H1 (cell line): ENCODE measurements at regions not wholly inside any gene's neighbourhood (a gene's known extent, or its start where the extent isn't known, plus 50 kb on each side); places are given as distances from the start of the nearest gene placed in this dataset.

ENCODE experiments used
- CTCF ChIA-PET: fragments of 300-600 bp; sonication (Branson Sonifier 250); formaldehyde crosslinking; loops from one replicate; lab custom pipeline; 2021; ENCODE audit not compliant: partially characterized antibody; lab: Charles Lee
- POLR2A ChIA-PET: fragments of 300-600 bp; sonication (Branson Sonifier 250); formaldehyde crosslinking; loops from one replicate; lab custom pipeline; 2021; ENCODE audit warnings: inconsistent platforms; ENCODE audit not compliant: partially characterized antibody; lab: Charles Lee
- DNase-seq, 2 experiments: peaks; one replicate each; pipeline versions ENCODE4 v3.0.0 to v3.0.0-alpha.2; 2010 to 2022; ENCODE audit warnings: low spot score in 2 of 2, low read depth in 1 of 2, mixed read lengths in 1 of 2
- FAIRE-seq: peaks from 2 replicates; lab custom pipeline; 2011; peaks lifted over from hg19 to GRCh38; lab: Jason Lieb, UNC
- H2AFZ ChIP-seq: 2 replicates; pipeline ENCODE4 v1.8.1; 2012; ENCODE audit warnings: low read length, inconsistent platforms
- H2AK5ac ChIP-seq: 2 replicates; pipeline ENCODE4 v1.6.1; 2013; ENCODE audit warnings: low read depth, low read length
- H2BK120ac ChIP-seq: replicated peaks from 2 replicates; pipeline ENCODE3; 2013; ENCODE audit warnings: low read depth, low read length, inconsistent platforms
- H2BK12ac ChIP-seq: 2 replicates; pipeline ENCODE4 v1.6.1; 2013; ENCODE audit warnings: low read depth, low read length
- H2BK15ac ChIP-seq: 2 replicates; pipeline ENCODE4 v1.6.1; 2013; ENCODE audit warnings: low read length
- H2BK20ac ChIP-seq: 2 replicates; pipeline ENCODE4 v1.6.1; 2013; ENCODE audit warnings: low read length
- H2BK5ac ChIP-seq: 2 replicates; pipeline ENCODE4 v1.6.1; 2013; ENCODE audit warnings: low read depth, low read length
- H3K14ac ChIP-seq: 2 replicates; pipeline ENCODE4 v1.6.1; 2013; ENCODE audit warnings: inconsistent platforms; ENCODE audit not compliant: insufficient read length
- H3K18ac ChIP-seq: 2 replicates; pipeline ENCODE4 v1.6.1; 2013; ENCODE audit warnings: low read length; ENCODE audit errors: extremely low read depth
- H3K23ac ChIP-seq: 2 replicates; pipeline ENCODE4 v1.6.1; 2013; ENCODE audit warnings: inconsistent platforms; ENCODE audit not compliant: insufficient read length
- H3K23me2 ChIP-seq: 2 replicates; pipeline ENCODE4 v1.6.1; 2013; ENCODE audit warnings: low read depth, low read length
- H3K27ac ChIP-seq: 2 replicates; pipeline ENCODE4 v1.6.1; 2011; ENCODE audit warnings: low read depth, low read length, inconsistent platforms
- H3K27me3 ChIP-seq, 4 experiments: replicated peaks in 1 of 4; 1 replicate in 1 of 4; 2 replicates in 3 of 4; pipeline versions ENCODE4 v1.6.1 to v1.8.1; 2011 to 2013; ENCODE audit warnings: low read length in 3 of 4, mild to moderate bottlenecking in 3 of 4, inconsistent platforms in 2 of 4, mixed read lengths in 2 of 4, moderate library complexity in 1 of 4; ENCODE audit not compliant: control insufficient read depth in 3 of 4, insufficient read depth in 3 of 4; ENCODE audit errors: extremely low read depth in 1 of 4
- H3K36me3 ChIP-seq, 4 experiments: 2 replicates each; pipeline versions ENCODE4 v1.6.1 to v1.8.1; 2011 to 2013; ENCODE audit warnings: mild to moderate bottlenecking in 4 of 4, low read length in 3 of 4, moderate library complexity in 2 of 4, control low read depth in 1 of 4, inconsistent platforms in 1 of 4; ENCODE audit not compliant: insufficient read depth in 4 of 4, control insufficient read depth in 2 of 4
- H3K4ac ChIP-seq: replicated peaks from 2 replicates; pipeline ENCODE3; 2013; ENCODE audit warnings: low read length, low read depth, mixed read lengths, inconsistent platforms; ENCODE audit not compliant: insufficient read length
- H3K4me1 ChIP-seq, 4 experiments: replicated peaks in 1 of 4; 1 replicate in 1 of 4; 2 replicates in 3 of 4; pipeline versions ENCODE4 v1.6.1 to v1.8.1; 2011 to 2013; ENCODE audit warnings: low read length in 3 of 4, inconsistent platforms in 2 of 4, mixed read lengths in 1 of 4; ENCODE audit not compliant: insufficient read depth in 4 of 4, control insufficient read depth in 3 of 4
- H3K4me2 ChIP-seq, 2 experiments: 2 replicates each; pipeline versions ENCODE4 v1.6.1 to v1.8.1; 2011 to 2013; ENCODE audit warnings: low read depth in 2 of 2, low read length in 2 of 2, control low read depth in 1 of 2, inconsistent platforms in 1 of 2, mild to moderate bottlenecking in 1 of 2; ENCODE audit not compliant: insufficient read depth in 1 of 2
- H3K4me3 ChIP-seq, 4 experiments: fragments of 200-600, 300-600 bp in 1 of 4; sonication (generic), shearing (Covaris generic), sonication (Bioruptor Twin) in 1 of 4; 2 replicates each; pipeline versions ENCODE4 v1.5.1 to v1.8.1; 2011 to 2016; ENCODE audit warnings: low read length in 4 of 4, low read depth in 3 of 4, control low read depth in 2 of 4, inconsistent platforms in 2 of 4, mild to moderate bottlenecking in 2 of 4, mixed read lengths in 1 of 4, moderate library complexity in 1 of 4; ENCODE audit not compliant: insufficient read depth in 2 of 4; ENCODE audit errors: extremely low read depth in 1 of 4
- H3K56ac ChIP-seq: replicated peaks from 2 replicates; pipeline ENCODE3; 2013; ENCODE audit warnings: low read depth, mild to moderate bottlenecking, mixed read lengths, low read length, inconsistent platforms; ENCODE audit not compliant: insufficient read length
- H3K79me1 ChIP-seq: 2 replicates; pipeline ENCODE4 v1.6.1; 2013; ENCODE audit warnings: low read depth, low read length, control low read depth
- H3K79me2 ChIP-seq, 2 experiments: 2 replicates each; pipeline versions ENCODE4 v1.6.1 to v1.8.1; 2012 to 2013; ENCODE audit warnings: low read length in 2 of 2, mild to moderate bottlenecking in 2 of 2, inconsistent platforms in 1 of 2; ENCODE audit not compliant: insufficient read depth in 2 of 2, control insufficient read depth in 1 of 2
- H3K9ac ChIP-seq, 4 experiments: replicated peaks in 1 of 4; 1 replicate in 1 of 4; 2 replicates in 3 of 4; pipeline versions ENCODE4 v1.6.1 to v1.8.1; 2011 to 2013; ENCODE audit warnings: low read depth in 3 of 4, low read length in 3 of 4, control low read depth in 2 of 4, mild to moderate bottlenecking in 2 of 4, moderate library complexity in 2 of 4, inconsistent platforms in 1 of 4; ENCODE audit errors: extremely low read depth in 1 of 4
- H3K9me3 ChIP-seq, 2 experiments: 2 replicates each; pipeline versions ENCODE4 v1.6.1 to v1.8.1; 2012 to 2013; ENCODE audit warnings: mild to moderate bottlenecking in 2 of 2, moderate library complexity in 2 of 2, control low read depth in 1 of 2, inconsistent platforms in 1 of 2, low read depth in 1 of 2, low read length in 1 of 2, mixed read lengths in 1 of 2; ENCODE audit not compliant: insufficient read depth in 2 of 2
- H4K20me1 ChIP-seq, 2 experiments: replicated peaks in 1 of 2; 2 replicates each; pipeline versions ENCODE3 to v1.8.1; 2011 to 2013; ENCODE audit warnings: inconsistent platforms in 2 of 2, low read length in 2 of 2, mild to moderate bottlenecking in 1 of 2; ENCODE audit not compliant: insufficient read depth in 2 of 2, control insufficient read depth in 1 of 2
- H4K5ac ChIP-seq: 2 replicates; pipeline ENCODE4 v1.6.1; 2013; ENCODE audit warnings: low read length, low read depth, mixed read lengths, inconsistent platforms; ENCODE audit not compliant: insufficient read length
- H4K8ac ChIP-seq: 2 replicates; pipeline ENCODE4 v1.8.0; 2013; ENCODE audit warnings: mild to moderate bottlenecking, moderate library complexity, low read length, inconsistent platforms; ENCODE audit not compliant: insufficient read depth; ENCODE audit errors: extremely low read depth
- H4K91ac ChIP-seq: replicated peaks from 2 replicates; pipeline ENCODE3; 2013; ENCODE audit warnings: low read length, mixed read lengths, inconsistent platforms; ENCODE audit not compliant: insufficient read length
- BCL11A ChIP-seq, 2 experiments: IDR thresholded peaks; one replicate each; pipeline ENCODE4 v1.6.1; 2011; ENCODE audit warnings: low read depth in 2 of 2, low read length in 2 of 2, mild to moderate bottlenecking in 2 of 2
- KDM5A ChIP-seq: fragments of 200-600 bp; IDR thresholded peaks from 2 replicates; pipeline ENCODE4 v1.7.1; 2012; ENCODE audit warnings: mild to moderate bottlenecking, low read length, inconsistent platforms, mixed read lengths
- POLR2A ChIP-seq, 2 experiments: IDR thresholded peaks; 1 replicate in 1 of 2; 2 replicates in 1 of 2; pipeline ENCODE4 v1.6.1; 2011; ENCODE audit warnings: low read depth in 2 of 2, low read length in 2 of 2, mild to moderate bottlenecking in 2 of 2; ENCODE audit errors: control extremely low read depth in 1 of 2
- RAD21 ChIP-seq, 2 experiments: IDR thresholded peaks in 1 of 2; conservative IDR thresholded peaks in 1 of 2; 2 replicates each; pipeline ENCODE4 v1.6.1; 2011; ENCODE audit warnings: low read depth in 2 of 2, low read length in 2 of 2, improper control_type of control experiment in 1 of 2, inconsistent platforms in 1 of 2, mild to moderate bottlenecking in 1 of 2, moderate library complexity in 1 of 2
- SP1 ChIP-seq: IDR thresholded peaks from 2 replicates; pipeline ENCODE4 v1.6.1; 2011; ENCODE audit warnings: low read depth, low read length
- ZNF274 ChIP-seq: IDR thresholded peaks from 2 replicates; pipeline ENCODE4 v1.7.0; 2012; ENCODE audit warnings: low read length, borderline replicate concordance; ENCODE audit errors: extremely low read depth

GRCh38 chr5:118052503-118052902, 935.8 kb downstream of the DTWD2 start:
- H2BK120ac ChIP-seq: no peak overlapping the region
- no peak overlapping the region for H3K14ac ChIP-seq
- no peak overlapping the region for H2BK5ac ChIP-seq
- FAIRE-seq (no peak), DNase-seq (no peak)
- H2AK5ac ChIP-seq: no peak overlapping the region
- no peaks in the 10 kb centered on the region for H3K23me2 ChIP-seq
- no peak for TF ChIP-seq SP1
- TF ChIP-seq BCL11A (IDR thresholded peaks at IDR 0.05; ENCODE audit: low read depth in 2 of 2, low read length in 2 of 2): no peak
- TF ChIP-seq ZNF274: no peak
- TF ChIP-seq POLR2A (IDR thresholded peaks at IDR 0.05; ENCODE audit: control extremely low read depth in 1 of 2, low read depth in 2 of 2, low read length in 2 of 2): no peak
- TF ChIP-seq RAD21 (IDR thresholded peaks at IDR 0.05 in 1 of 2, conservative IDR thresholded peaks at IDR 0.05 in 1 of 2; ENCODE audit: low read depth in 2 of 2, low read length in 2 of 2): no peak
- TF ChIP-seq KDM5A: no peak
- H4K5ac ChIP-seq: no peak overlapping the region
- H2AFZ ChIP-seq: no peak overlapping the region
- no peaks in the 10 kb centered on the region for H3K79me1 ChIP-seq
- no peak overlapping the region for H2BK12ac ChIP-seq
- no peak overlapping the region for H3K18ac ChIP-seq
- no peak overlapping the region for H3K27ac ChIP-seq
- ChIA-PET CTCF (interaction anchor here (1.2 kb wide), 1 partner anchor 558 kb away, joined by 3 read pairs; no protein-coding TSS in a partner anchor), POLR2A (no interaction called here)
- H3K56ac ChIP-seq: no peak overlapping the region
- H3K4me2 ChIP-seq: no peak overlapping the region
- H3K9ac ChIP-seq: no peak overlapping the region
- no peaks in the 10 kb centered on the region for H3K79me2 ChIP-seq
- H3K4ac ChIP-seq: no peak overlapping the region
- no peaks in the 10 kb centered on the region for H3K4me1 ChIP-seq
- H3K36me3 ChIP-seq: no peaks in the 10 kb centered on the region
- no peaks in the 10 kb centered on the region for H3K27me3 ChIP-seq
- no peak overlapping the region for H3K4me3 ChIP-seq
- H3K23ac ChIP-seq: no peak overlapping the region
- no peak overlapping the region for H2BK20ac ChIP-seq
- no peak overlapping the region for H4K8ac ChIP-seq
- H3K9me3 ChIP-seq: peaks cover 0 to 3% of the 10 kb centered on the region in 2 experiments; a peak in 2 of 4 replicates
- H4K20me1 ChIP-seq: no peaks in the 10 kb centered on the region
- H4K91ac ChIP-seq: no peak overlapping the region
- no peak overlapping the region for H2BK15ac ChIP-seq
